Heart left ventricle (tissue), 16 donors: ENCODE measurements at regions not wholly inside any gene's neighbourhood (a gene's known extent, or its start where the extent isn't known, plus 50 kb on each side); places are given as distances from the start of the nearest gene placed in this dataset.
A peak's percentile ranks its signal among the peaks of the same experiment; 100 is the strongest.

ENCODE experiments used
- ATAC-seq, 4 donors: fragments of 200-7000 bp; cut with Tn5 transposase; one replicate each; pipeline ENCODE4 v1.9.1; 2020 to 2022; ENCODE audit warnings: moderate library complexity in 4 of 4, mild to moderate bottlenecking in 3 of 4, moderate number of reproducible peaks in 1 of 4
- DNase-seq, 5 donors: peaks; one replicate each; pipeline ENCODE4 v3.0.0-alpha.2; 2020
- H3K27ac ChIP-seq, 12 donors: fragments of 200-600 bp; sonication (generic) in 4 of 12; one replicate each; pipeline versions ENCODE4 v1.5.0 to v1.8.0; 2016 to 2022; ENCODE audit warnings: mild to moderate bottlenecking in 2 of 12
- H3K27me3 ChIP-seq, 9 donors: fragments of 200-600 bp; sonication (generic) in 2 of 9; one replicate each; pipeline versions ENCODE4 v1.5.1 to v1.8.0; 2016 to 2022; ENCODE audit warnings: mild to moderate bottlenecking in 3 of 9
- H3K36me3 ChIP-seq, 9 donors: fragments of 200-600 bp; sonication (generic) in 2 of 9; one replicate each; pipeline versions ENCODE4 v1.5.0 to v1.8.0; 2018 to 2022; ENCODE audit warnings: mild to moderate bottlenecking in 2 of 9
- H3K4me1 ChIP-seq, 12 donors: fragments of 200-600 bp; sonication (generic) in 4 of 12; one replicate each; pipeline versions ENCODE4 v1.5.0 to v1.8.0; 2016 to 2022; ENCODE audit warnings: mild to moderate bottlenecking in 3 of 12
- H3K4me3 ChIP-seq, 12 donors: fragments of 200-600 bp; sonication (generic) in 4 of 12; one replicate each; pipeline versions ENCODE4 v1.5.0 to v1.8.0; 2017 to 2022; ENCODE audit warnings: mild to moderate bottlenecking in 9 of 12, moderate library complexity in 4 of 12
- H3K9me3 ChIP-seq, 12 donors: fragments of 200-600 bp; sonication (generic) in 4 of 12; one replicate each; pipeline versions ENCODE4 v1.5.0 to v1.8.0; 2016 to 2022; ENCODE audit warnings: mild to moderate bottlenecking in 1 of 12
- POLR2A ChIP-seq, 2 donors: fragments of 450-650 bp; IDR thresholded peaks; one replicate each; pipeline ENCODE4 v1.6.1; 2017; ENCODE audit warnings: antibody characterized with exemption in 2 of 2, mild to moderate bottlenecking in 2 of 2, moderate library complexity in 2 of 2
- WGBS, 4 donors: extraction: QIAGEN DNeasy Blood & Tissue Kit in 2 of 4; methylation state at CpG; one replicate each; pipeline versions ENCODE4 v1.1.5 to v1.1.7; 2013 to 2018; 5-methylcytosine and 5-hydroxymethylcytosine counted together
- intact Hi-C, 10 donors: fragments of 100-400 bp; cut with DNase I; formaldehyde crosslinking; loops; one replicate each; pipeline versions ENCODE4 v1.11.1 to v1.14.2; 2022
- TF ChIP-seq, protein P1 (sequence below), 12 donors: fragments of 200-600 bp; sonication (generic) in 4 of 12; IDR thresholded peaks; one replicate each; pipeline versions ENCODE4 v1.5.0 to v1.8.0; 2018 to 2022; ENCODE audit warnings: antibody characterized with exemption in 12 of 12, mild to moderate bottlenecking in 5 of 12
- donor health status: ischemic (EF 13 %, LVEDD 7.1; RV severe dilation, severe dysfunction).
- donor health status: healthy with polysubstance abuse.
- donor health status: DM: no; HTN: yes; CAD: no.
- donor health status: DM: no; HTN: no; CAD: no.
- donor health status: ischemic (EF 25% LVEDD 6.9; RV normal size, moderate dysfunction).
- donor health status: ischemic (EF 25% LVEDD 5.7; RV mildly dilated, moderate dysfunction).
- donor health status: healthy.
- donor health status: DM: yes; HTN: yes; CAD: no.
- donor health status: ischemic (EF 35%, LVEDD 5.7; RV mildly dilated, moderate dysfunction).
- donor health status: nonischemic (EF 11% LVEDD 7.7; RV severe dilation, severe dysfunction).
- donor health status: DM: yes; HTN: yes; CAD: no.
- donor health status: PGD.
- donor health status: ischemic (EF 29% LVEDD 5.4; RV normal size, mild dysfunction).
- donor health status: nonischemic (EF 23%, LVEDD 6.1; RV moderate dilation, normal function).

DNA sequence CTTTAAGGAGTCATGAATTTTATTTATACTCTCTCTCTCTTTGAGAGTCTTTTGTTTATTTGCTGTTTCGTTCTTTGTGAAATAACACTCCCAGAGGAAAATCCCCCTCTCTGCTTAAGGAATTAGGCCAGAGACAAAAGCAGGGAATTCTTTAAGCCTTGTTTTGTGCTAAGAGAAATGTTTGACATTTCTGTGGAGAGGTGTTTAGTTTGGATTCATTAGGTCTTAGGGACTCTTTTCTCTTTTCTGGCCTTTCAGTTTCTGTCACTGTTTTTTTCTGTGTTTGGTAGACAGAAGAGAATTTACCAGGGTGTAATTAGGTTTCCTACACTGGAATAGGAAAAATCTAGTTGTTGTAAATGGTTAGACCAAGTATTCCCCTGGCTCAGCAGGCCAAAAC, 241.8 kb upstream of the NR2F2 start:
- TF ChIP-seq, protein P1, sequence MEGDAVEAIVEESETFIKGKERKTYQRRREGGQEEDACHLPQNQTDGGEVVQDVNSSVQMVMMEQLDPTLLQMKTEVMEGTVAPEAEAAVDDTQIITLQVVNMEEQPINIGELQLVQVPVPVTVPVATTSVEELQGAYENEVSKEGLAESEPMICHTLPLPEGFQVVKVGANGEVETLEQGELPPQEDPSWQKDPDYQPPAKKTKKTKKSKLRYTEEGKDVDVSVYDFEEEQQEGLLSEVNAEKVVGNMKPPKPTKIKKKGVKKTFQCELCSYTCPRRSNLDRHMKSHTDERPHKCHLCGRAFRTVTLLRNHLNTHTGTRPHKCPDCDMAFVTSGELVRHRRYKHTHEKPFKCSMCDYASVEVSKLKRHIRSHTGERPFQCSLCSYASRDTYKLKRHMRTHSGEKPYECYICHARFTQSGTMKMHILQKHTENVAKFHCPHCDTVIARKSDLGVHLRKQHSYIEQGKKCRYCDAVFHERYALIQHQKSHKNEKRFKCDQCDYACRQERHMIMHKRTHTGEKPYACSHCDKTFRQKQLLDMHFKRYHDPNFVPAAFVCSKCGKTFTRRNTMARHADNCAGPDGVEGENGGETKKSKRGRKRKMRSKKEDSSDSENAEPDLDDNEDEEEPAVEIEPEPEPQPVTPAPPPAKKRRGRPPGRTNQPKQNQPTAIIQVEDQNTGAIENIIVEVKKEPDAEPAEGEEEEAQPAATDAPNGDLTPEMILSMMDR (IDR thresholded peaks at IDR 0.05) = no peak
- TF ChIP-seq POLR2A (IDR thresholded peaks at IDR 0.05) = no peak
- Histone ChIP-seq H3K27me3 (no peaks in the 10 kb centered on the region), H3K27ac (no peak overlapping the region), H3K9me3 (no peaks in the 10 kb centered on the region), H3K4me1 (peaks cover 0 to 9% (median 3%) of the 10 kb centered on the region in 12 donors), H3K36me3 (no peaks in the 10 kb centered on the region), H3K4me3 (no peak overlapping the region)
- intact Hi-C loops = no loop called here
- ATAC-seq (no peak), DNase-seq (no peak)
- WGBS, 4 donors = 59 to 72% (median 62%) methylated on average over 1 of the region's 1 CpG

DNA sequence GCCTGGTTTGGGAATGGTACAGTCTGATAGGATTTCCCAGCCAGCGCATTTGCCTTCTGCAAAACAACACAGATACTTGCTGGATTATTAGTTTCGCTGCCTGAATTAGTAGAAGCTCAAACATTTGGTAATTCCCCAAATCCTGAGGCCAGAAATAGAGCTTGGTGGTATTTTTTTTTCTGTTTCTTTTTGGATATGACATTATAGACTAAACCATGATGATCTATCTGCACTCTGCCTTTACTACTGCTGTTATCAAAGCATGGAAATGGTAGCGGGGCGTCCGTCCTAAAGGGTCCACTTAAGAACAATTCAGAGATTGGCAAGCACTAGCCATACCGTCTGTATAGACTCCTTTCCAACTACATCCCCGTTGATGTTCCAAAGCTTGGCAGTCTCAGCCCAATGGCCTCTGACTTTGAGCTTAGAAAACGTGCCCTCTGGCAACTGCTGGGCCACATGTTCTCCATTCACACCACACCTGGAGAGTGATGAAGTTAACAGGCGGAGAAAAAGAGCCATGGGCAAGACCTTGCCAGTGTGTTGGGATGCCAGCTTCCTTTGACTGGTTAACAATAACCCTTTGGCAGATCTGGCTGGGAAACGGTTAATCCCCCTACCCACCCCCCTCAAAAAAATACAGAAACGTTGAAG, 241.0 kb upstream of the NR2F2 start:
- peaks cover 0 to 9% (median 3%) of the 10 kb centered on the region in 12 donors for H3K4me1 ChIP-seq
- H3K4me3 ChIP-seq = no peak overlapping the region
- H3K27me3 ChIP-seq = no peaks in the 10 kb centered on the region
- 48 to 68% (median 56%) methylated on average over 11 of the region's 11 CpGs for WGBS, 4 donors
- TF ChIP-seq POLR2A (IDR thresholded peaks at IDR 0.05) = no peak
- TF ChIP-seq, protein P1 (IDR thresholded peaks at IDR 0.05) = no peak
- DNase-seq = peak in 1 of 5 donors; percentile 26
- no peaks in the 10 kb centered on the region for H3K9me3 ChIP-seq
- peak in 3 of 4 donors; percentile 44 to 59 (median 54) for ATAC-seq
- intact Hi-C loops = loop anchor here in 1 of 10 donors (10.0 kb wide), 1 partner anchor 65 kb away; no protein-coding TSS in a partner anchor
- no peak overlapping the region for H3K27ac ChIP-seq
- H3K36me3 ChIP-seq = no peaks in the 10 kb centered on the region

DNA sequence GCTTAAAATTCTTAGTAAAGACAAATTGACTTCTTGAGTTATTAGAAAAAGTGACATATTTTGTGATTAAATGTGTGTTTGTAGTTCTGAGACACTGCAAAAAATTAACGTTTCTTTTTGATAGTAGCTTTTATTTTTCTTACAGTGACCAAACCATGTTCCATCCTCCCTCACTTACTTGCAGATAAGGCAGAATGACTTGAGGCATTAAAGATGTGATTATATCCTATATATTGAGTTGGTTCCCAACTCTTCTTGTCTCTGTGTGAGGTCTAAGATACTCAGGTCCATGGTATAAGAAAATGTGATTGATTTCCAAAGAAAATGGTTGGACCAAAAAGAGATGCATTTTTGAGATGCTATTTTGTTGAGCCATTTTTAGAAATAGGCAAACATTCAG, 238.3 kb upstream of the NR2F2 start:
- no peaks in the 10 kb centered on the region for H3K36me3 ChIP-seq
- ATAC-seq = no peak
- no peak overlapping the region for H3K27ac ChIP-seq
- no peak overlapping the region for H3K4me3 ChIP-seq
- H3K4me1 ChIP-seq = peaks cover 0 to 6% (median 2%) of the 10 kb centered on the region in 12 donors
- no peaks in the 10 kb centered on the region for H3K27me3 ChIP-seq
- no peak for DNase-seq
- no peaks in the 10 kb centered on the region for H3K9me3 ChIP-seq
- WGBS, 4 donors = 53 to 67% (median 60%) methylated on average over 1 of the region's 1 CpG
- intact Hi-C loops = loop anchor here in 1 of 10 donors (10.0 kb wide), 1 partner anchor 63 kb away; no protein-coding TSS in a partner anchor
- TF ChIP-seq POLR2A (IDR thresholded peaks at IDR 0.05) = no peak
- TF ChIP-seq, protein P1 (IDR thresholded peaks at IDR 0.05) = no peak

DNA sequence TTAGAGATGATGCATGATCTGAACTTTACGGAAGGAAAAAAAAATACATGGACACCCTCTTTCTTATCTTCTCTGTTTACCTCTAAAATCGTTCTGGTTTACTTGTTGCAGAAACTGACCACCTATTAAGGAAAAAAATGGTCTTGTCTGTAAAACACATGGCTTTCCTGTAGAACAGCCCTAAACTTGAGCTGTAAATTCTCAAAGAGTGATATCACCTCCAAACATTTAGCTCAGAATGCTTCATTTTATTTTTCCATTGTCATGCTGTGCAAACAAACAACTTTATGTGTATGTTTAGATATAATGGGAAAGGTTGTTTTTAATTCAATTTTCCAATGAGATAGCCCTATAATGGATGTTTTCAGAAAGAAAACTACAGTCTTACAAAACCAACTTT, 237.4 kb upstream of the NR2F2 start:
- H3K36me3 ChIP-seq = no peaks in the 10 kb centered on the region
- no peak for ATAC-seq
- 55 to 63% (median 61%) methylated on average over 2 of the region's 2 CpGs for WGBS, 4 donors
- TF ChIP-seq, protein P1 (IDR thresholded peaks at IDR 0.05) = no peak
- TF ChIP-seq POLR2A (IDR thresholded peaks at IDR 0.05) = no peak
- no peak overlapping the region for H3K4me3 ChIP-seq
- no peak for DNase-seq
- H3K27me3 ChIP-seq = no peaks in the 10 kb centered on the region
- intact Hi-C loops = loop anchor here in 1 of 10 donors (10.0 kb wide), 1 partner anchor 62 kb away; no protein-coding TSS in a partner anchor
- H3K4me1 ChIP-seq = peaks cover 0 to 5% (median 0%) of the 10 kb centered on the region in 12 donors
- H3K9me3 ChIP-seq = no peaks in the 10 kb centered on the region
- H3K27ac ChIP-seq = no peak overlapping the region
